Vagina (tissue), 2 donors: ENCODE measurements at regions not wholly inside any gene's neighbourhood (a gene's known extent, or its start where the extent isn't known, plus 50 kb on each side); places are given as distances from the start of the nearest gene placed in this dataset.
"Not testable (repeated sequence)": the region's sequence is repeated elsewhere in the genome, so short reads cannot be mapped to it uniquely, and the experiment has no call there.

Source experiments
- DNase-seq, 2 donors: peaks; one replicate each; pipeline ENCODE4 v3.0.0-alpha.2; 2017; ENCODE audit errors: extremely low spot score in 2 of 2
- H3K27ac ChIP-seq: fragments of 200-600 bp; sonication (generic); one replicate; pipeline ENCODE4 v1.5.1; 2019
- H3K27me3 ChIP-seq: fragments of 200-600 bp; sonication (generic); one replicate; pipeline ENCODE4 v1.5.1; 2019
- H3K36me3 ChIP-seq, 2 donors: fragments of 200-600 bp; sonication (generic); one replicate each; pipeline ENCODE4 v1.5.1; 2017 to 2019
- H3K4me1 ChIP-seq: fragments of 200-600 bp; sonication (generic); one replicate; pipeline ENCODE4 v1.5.1; 2019
- H3K4me3 ChIP-seq, 2 donors: fragments of 200-600 bp; sonication (generic); 1 replicate in 1 of 2; 2 replicates in 1 of 2; pipeline ENCODE4 v1.5.1; 2016 to 2019
- H3K9me3 ChIP-seq: fragments of 200-600 bp; sonication (generic); one replicate; pipeline ENCODE4 v1.5.1; 2019
- POLR2A ChIP-seq, 2 donors: fragments of 450-650 bp; IDR thresholded peaks; one replicate each; pipeline ENCODE4 v1.6.1; 2017; ENCODE audit warnings: antibody characterized with exemption in 2 of 2, mild to moderate bottlenecking in 2 of 2, moderate library complexity in 2 of 2
- POLR2AphosphoS5 ChIP-seq, 2 donors: sonication (generic); formaldehyde crosslinking; IDR thresholded peaks; one replicate each; pipeline ENCODE4 v1.9.0; 2017; ENCODE audit warnings: antibody characterized with exemption in 2 of 2, mild to moderate bottlenecking in 2 of 2, low read depth in 1 of 2; ENCODE audit not compliant: insufficient read depth in 1 of 2
- intact Hi-C: fragments of 100-400 bp; cut with DNase I; formaldehyde crosslinking; loops from one replicate; pipeline ENCODE4 v1.15.1; 2023
- TF ChIP-seq, protein P1 (sequence below), 3 experiments: fragments of 450-650 bp in 2 of 3; fragments of 200-600 bp in 1 of 3; sonication (generic) in 1 of 3; IDR thresholded peaks; one replicate each; pipeline ENCODE4 v1.5.1; 2017 to 2019; ENCODE audit warnings: antibody characterized with exemption in 3 of 3, mild to moderate bottlenecking in 2 of 3, moderate library complexity in 2 of 3

DNA sequence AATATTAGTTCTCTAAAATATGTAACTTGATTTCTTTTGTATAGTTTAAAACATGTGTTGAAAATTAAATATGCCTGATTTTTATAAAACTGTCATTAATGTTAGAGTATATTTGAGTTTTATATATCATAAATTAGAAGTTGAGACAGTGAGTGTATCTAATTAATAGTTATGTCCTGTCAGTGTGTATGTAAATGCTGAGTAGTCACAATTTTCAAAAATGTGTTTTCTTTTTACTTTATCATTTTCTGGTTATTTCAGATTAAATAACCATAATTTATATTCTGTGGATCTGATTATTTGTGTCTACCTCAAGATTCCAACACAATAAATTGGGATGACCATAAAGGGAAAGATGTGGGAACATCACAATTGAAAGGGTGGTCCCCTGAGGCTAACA is 82.7 kb upstream of the CXXC4 start:
- TF ChIP-seq, protein P1, sequence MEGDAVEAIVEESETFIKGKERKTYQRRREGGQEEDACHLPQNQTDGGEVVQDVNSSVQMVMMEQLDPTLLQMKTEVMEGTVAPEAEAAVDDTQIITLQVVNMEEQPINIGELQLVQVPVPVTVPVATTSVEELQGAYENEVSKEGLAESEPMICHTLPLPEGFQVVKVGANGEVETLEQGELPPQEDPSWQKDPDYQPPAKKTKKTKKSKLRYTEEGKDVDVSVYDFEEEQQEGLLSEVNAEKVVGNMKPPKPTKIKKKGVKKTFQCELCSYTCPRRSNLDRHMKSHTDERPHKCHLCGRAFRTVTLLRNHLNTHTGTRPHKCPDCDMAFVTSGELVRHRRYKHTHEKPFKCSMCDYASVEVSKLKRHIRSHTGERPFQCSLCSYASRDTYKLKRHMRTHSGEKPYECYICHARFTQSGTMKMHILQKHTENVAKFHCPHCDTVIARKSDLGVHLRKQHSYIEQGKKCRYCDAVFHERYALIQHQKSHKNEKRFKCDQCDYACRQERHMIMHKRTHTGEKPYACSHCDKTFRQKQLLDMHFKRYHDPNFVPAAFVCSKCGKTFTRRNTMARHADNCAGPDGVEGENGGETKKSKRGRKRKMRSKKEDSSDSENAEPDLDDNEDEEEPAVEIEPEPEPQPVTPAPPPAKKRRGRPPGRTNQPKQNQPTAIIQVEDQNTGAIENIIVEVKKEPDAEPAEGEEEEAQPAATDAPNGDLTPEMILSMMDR (IDR thresholded peaks at IDR 0.05): no peak
- no peak for TF ChIP-seq POLR2AphosphoS5 (IDR thresholded peaks at IDR 0.05; ENCODE audit: insufficient read depth in 1 of 2, low read depth in 1 of 2)
- no peak for TF ChIP-seq POLR2A (IDR thresholded peaks at IDR 0.05)
- DNase-seq: no peak
- no peaks in the 10 kb centered on the region for H3K27me3 ChIP-seq
- no peaks in the 10 kb centered on the region for H3K36me3 ChIP-seq
- intact Hi-C loops: no loop called here
- no peak overlapping the region for H3K4me3 ChIP-seq
- no peaks in the 10 kb centered on the region for H3K4me1 ChIP-seq
- no peaks in the 10 kb centered on the region for H3K9me3 ChIP-seq
- H3K27ac ChIP-seq: no peak overlapping the region

DNA sequence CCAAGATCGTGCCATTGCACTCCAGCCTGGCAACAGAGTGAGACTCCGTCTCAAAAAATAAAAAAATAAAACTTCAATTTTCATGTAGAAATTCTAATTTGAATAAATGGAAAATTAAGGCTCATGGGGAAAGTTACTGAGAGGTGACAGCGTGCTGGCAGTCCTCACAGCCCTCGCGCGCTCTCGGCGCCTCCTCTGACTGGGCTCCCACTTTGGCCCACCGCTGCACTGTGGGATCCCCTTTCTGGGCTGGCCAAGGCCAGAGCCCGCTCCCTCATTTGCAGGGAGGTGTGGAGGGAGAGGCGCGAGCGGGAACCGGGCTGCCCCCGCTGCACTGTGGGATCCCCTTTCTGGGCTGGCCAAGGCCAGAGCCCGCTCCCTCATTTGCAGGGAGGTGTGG is 86.8 kb upstream of the CXXC4 start:
- H3K9me3 ChIP-seq, intact Hi-C loops: not testable (repeated sequence)

DNA sequence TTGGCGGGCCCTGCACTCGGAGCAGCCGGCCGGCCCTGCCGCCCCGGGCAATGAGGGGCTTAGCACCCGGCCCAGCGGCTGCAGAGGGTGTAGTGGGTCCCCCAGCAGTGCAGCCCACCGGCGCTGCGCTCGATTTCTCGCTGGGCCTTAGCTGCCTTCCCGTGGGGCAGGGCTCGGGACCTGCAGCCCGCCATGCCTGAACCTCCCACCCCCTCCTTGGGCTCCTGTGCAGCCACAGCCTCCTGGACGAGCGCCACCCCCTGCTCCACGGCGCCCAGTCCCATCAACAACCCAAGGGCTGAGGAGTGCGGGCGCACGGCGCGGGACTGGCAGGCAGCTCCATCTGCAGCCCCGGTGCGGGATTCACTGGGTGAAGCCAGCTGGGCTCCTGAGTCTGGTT is 87.4 kb upstream of the CXXC4 start:
- H3K36me3 ChIP-seq, H3K4me1 ChIP-seq, DNase-seq, H3K27ac ChIP-seq, H3K27me3 ChIP-seq, H3K9me3 ChIP-seq, H3K4me3 ChIP-seq, intact Hi-C loops: not testable (repeated sequence)

More for the DNA sequence above, 86.8 kb upstream of the CXXC4 start:
- not testable (repeated sequence) for H3K36me3 ChIP-seq, H3K4me1 ChIP-seq, H3K27me3 ChIP-seq, DNase-seq, H3K27ac ChIP-seq, H3K4me3 ChIP-seq

DNA sequence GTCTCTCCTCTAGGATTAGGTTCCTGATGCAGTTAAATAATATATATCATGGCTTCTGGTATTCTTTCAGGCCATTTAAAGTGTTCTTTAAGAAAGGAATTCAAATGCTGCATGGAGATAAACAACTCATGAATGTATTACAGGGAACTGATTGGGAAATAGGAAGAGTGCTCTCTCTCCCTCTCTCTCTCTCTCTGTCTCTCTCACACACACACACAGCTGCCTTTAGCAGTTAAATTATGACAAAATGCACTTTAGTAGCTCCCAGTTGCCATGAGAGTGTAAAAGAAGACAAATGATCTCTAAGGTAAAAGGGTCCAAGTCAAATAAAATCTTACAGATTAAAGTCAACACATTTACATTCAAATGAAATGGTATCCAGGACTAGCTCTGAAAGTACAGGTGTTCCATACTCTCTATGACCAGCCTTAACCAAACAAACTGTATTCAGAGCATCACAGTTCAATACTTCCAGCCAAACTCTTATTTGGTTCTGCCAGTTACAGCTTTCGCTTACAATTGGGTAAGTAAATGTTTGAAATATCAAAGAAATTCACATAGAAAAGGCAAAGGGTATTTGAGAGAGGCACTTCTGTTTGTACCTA is 94.7 kb upstream of the CXXC4 start:
- Histone ChIP-seq H3K36me3 (no peaks in the 10 kb centered on the region), H3K4me3 (no peak overlapping the region), H3K4me1 (no peaks in the 10 kb centered on the region), H3K9me3 (no peaks in the 10 kb centered on the region), H3K27me3 (no peaks in the 10 kb centered on the region), H3K27ac (no peak overlapping the region)
- intact Hi-C loops: no loop called here
- no peak for DNase-seq
- TF ChIP-seq POLR2AphosphoS5 (IDR thresholded peaks at IDR 0.05; ENCODE audit: insufficient read depth in 1 of 2, low read depth in 1 of 2): no peak
- TF ChIP-seq, protein P1 (IDR thresholded peaks at IDR 0.05): no peak

DNA sequence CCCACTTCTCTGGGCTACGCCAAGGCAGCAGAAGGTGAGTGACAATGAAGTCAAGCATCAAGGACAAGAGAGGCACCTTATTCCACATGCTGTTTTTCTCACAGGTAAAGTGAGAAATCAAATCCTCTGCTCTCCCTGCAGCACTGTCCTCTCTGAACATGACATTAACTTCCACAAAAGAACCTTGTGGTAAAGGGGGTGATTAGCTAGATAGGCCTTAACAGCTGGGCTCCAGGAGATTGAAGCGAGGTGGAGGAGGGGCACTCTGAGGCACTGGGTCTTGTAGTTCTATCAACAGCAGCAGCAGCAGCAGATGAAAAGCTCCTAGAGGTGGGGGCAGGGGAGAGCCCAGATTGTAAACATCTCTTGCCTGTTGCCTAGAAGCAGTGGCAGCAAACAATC is 96.8 kb upstream of the CXXC4 start:
- H3K4me1 ChIP-seq: no peaks in the 10 kb centered on the region
- intact Hi-C loops: no loop called here
- DNase-seq: no peak
- H3K27ac ChIP-seq: no peak overlapping the region
- no peaks in the 10 kb centered on the region for H3K36me3 ChIP-seq
- H3K4me3 ChIP-seq: no peak overlapping the region
- H3K27me3 ChIP-seq: no peaks in the 10 kb centered on the region
- H3K9me3 ChIP-seq: no peaks in the 10 kb centered on the region
- TF ChIP-seq POLR2AphosphoS5 (IDR thresholded peaks at IDR 0.05; ENCODE audit: insufficient read depth in 1 of 2, low read depth in 1 of 2) (no peak), POLR2A (IDR thresholded peaks at IDR 0.05) (no peak)
- TF ChIP-seq, protein P1 (IDR thresholded peaks at IDR 0.05): no peak

DNA sequence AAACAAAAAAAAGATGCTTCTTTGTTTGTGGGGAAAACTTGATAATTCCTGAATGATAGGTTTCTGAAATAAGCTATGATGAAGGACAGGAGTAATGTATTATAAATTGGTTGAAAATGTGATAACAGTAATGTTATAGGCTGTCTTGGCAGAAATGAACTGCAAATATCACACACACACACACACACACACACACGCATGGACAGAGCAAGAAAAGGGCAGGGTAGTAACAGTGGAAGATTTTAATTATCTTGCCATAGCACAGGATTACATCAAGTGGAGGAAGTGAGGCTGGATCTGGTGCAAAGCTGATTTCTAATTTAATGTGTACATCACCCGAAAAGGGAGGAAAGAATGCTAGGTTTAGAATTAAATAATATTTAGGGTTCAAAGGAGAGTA is 97.5 kb upstream of the CXXC4 start:
- Histone ChIP-seq H3K27me3 (no peaks in the 10 kb centered on the region), H3K4me3 (no peak overlapping the region), H3K36me3 (no peaks in the 10 kb centered on the region), H3K27ac (no peak overlapping the region), H3K9me3 (no peaks in the 10 kb centered on the region), H3K4me1 (no peaks in the 10 kb centered on the region)
- TF ChIP-seq, protein P1 (IDR thresholded peaks at IDR 0.05): no peak
- no peak for DNase-seq
- intact Hi-C loops: no loop called here
